ENCODE measurements at regions not wholly inside any gene's neighbourhood (a gene's known extent, or its start where the extent isn't known, plus 50 kb on each side); places are given as distances from the start of the nearest gene placed in this dataset.

DNA sequence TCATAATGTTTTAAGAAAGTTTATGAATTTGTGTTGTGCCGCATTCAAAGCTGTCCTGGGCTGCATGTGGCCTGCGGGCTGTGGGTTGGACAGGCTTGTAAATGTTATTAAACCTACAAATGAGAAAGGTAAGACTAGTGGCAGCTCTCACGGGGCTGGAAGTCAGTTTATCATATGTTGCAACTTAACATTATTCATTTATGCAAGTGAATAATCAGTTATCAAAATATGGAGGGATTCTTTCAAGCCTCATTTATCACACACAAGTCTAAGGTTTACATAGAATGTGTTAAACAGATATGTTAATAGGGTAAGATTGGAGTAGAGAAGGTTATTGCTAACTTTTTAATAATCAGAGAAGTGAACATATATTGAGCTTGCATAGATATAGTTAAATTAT lies 442.5 kb upstream of the RGS6 start:
- TF ChIP-seq, protein P1, sequence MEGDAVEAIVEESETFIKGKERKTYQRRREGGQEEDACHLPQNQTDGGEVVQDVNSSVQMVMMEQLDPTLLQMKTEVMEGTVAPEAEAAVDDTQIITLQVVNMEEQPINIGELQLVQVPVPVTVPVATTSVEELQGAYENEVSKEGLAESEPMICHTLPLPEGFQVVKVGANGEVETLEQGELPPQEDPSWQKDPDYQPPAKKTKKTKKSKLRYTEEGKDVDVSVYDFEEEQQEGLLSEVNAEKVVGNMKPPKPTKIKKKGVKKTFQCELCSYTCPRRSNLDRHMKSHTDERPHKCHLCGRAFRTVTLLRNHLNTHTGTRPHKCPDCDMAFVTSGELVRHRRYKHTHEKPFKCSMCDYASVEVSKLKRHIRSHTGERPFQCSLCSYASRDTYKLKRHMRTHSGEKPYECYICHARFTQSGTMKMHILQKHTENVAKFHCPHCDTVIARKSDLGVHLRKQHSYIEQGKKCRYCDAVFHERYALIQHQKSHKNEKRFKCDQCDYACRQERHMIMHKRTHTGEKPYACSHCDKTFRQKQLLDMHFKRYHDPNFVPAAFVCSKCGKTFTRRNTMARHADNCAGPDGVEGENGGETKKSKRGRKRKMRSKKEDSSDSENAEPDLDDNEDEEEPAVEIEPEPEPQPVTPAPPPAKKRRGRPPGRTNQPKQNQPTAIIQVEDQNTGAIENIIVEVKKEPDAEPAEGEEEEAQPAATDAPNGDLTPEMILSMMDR (conservative IDR thresholded peaks at IDR 0.05; ENCODE audit: low read length), result no peak
- no peak for TF ChIP-seq EZH2phosphoT487 (IDR thresholded peaks at IDR 0.05; ENCODE audit: borderline replicate concordance)

Data from Loucy (cell line).